Gastrocnemius medialis (tissue), 4 donors: ENCODE measurements at regions not wholly inside any gene's neighbourhood (a gene's known extent, or its start where the extent isn't known, plus 50 kb on each side); places are given as distances from the start of the nearest gene placed in this dataset.

Source experiments
- POLR2A ChIP-seq, 2 donors: fragments of 450-650 bp; IDR thresholded peaks; one replicate each; pipeline ENCODE4 v1.6.1; 2017; ENCODE audit warnings: antibody characterized with exemption in 2 of 2, mild to moderate bottlenecking in 2 of 2, moderate library complexity in 2 of 2
- TF ChIP-seq, protein P1 (sequence below), 5 experiments: fragments of 450-650 bp in 3 of 5; fragments of 200-600 bp in 2 of 5; sonication (generic) in 2 of 5; IDR thresholded peaks in 4 of 5; conservative IDR thresholded peaks in 1 of 5; 1 replicate in 4 of 5; 2 replicates in 1 of 5; pipeline ENCODE4 v1.5.1; 2016 to 2019; ENCODE audit warnings: antibody characterized with exemption in 5 of 5, mild to moderate bottlenecking in 3 of 5, moderate library complexity in 3 of 5

DNA sequence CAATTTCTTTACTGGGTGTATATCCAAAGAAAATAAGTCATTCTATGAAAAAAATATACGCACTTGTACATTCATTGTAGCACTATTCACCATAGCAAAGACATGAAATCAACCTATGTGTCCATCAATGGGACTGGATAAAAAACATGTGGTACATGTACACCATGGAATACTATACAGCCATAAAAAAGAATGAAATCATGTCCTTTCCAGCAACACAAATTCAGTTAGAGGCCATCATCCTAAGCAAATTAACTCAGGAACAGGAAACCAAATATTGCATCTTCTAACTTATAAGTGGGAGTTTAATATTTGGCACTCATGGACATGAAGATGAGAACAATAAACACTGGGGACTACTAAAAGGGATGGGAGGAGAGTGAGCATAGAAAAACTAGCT is 325.7 kb downstream of the TGFB2 start:
- TF ChIP-seq POLR2A (IDR thresholded peaks at IDR 0.05), result no peak
- TF ChIP-seq, protein P1, sequence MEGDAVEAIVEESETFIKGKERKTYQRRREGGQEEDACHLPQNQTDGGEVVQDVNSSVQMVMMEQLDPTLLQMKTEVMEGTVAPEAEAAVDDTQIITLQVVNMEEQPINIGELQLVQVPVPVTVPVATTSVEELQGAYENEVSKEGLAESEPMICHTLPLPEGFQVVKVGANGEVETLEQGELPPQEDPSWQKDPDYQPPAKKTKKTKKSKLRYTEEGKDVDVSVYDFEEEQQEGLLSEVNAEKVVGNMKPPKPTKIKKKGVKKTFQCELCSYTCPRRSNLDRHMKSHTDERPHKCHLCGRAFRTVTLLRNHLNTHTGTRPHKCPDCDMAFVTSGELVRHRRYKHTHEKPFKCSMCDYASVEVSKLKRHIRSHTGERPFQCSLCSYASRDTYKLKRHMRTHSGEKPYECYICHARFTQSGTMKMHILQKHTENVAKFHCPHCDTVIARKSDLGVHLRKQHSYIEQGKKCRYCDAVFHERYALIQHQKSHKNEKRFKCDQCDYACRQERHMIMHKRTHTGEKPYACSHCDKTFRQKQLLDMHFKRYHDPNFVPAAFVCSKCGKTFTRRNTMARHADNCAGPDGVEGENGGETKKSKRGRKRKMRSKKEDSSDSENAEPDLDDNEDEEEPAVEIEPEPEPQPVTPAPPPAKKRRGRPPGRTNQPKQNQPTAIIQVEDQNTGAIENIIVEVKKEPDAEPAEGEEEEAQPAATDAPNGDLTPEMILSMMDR (IDR thresholded peaks at IDR 0.05 in 4 of 5, conservative IDR thresholded peaks at IDR 0.05 in 1 of 5), result no peak
